ENCODE measurements at regions not wholly inside any gene's neighbourhood (a gene's known extent, or its start where the extent isn't known, plus 50 kb on each side); places are given as distances from the start of the nearest gene placed in this dataset.

GRCh38 chr7:118311121-118311836, 86.8 kb downstream of the ANKRD7 start:
- TF ChIP-seq EZH2 (IDR thresholded peaks at IDR 0.05; ENCODE audit: borderline replicate concordance, low read depth, low read length, severe bottlenecking), result no peak
- no peak for TF ChIP-seq CTCF (IDR thresholded peaks at IDR 0.05; ENCODE audit: borderline replicate concordance, extremely low read depth, low read length, poor library complexity, severe bottlenecking)

Measured in DND-41 (cell line).